CD4-positive, CD25-positive, alpha-beta regulatory T cell (primary cell): ENCODE measurements at regions not wholly inside any gene's neighbourhood (a gene's known extent, or its start where the extent isn't known, plus 50 kb on each side); places are given as distances from the start of the nearest gene placed in this dataset.
"Not testable (repeated sequence)": the region's sequence is repeated elsewhere in the genome, so short reads cannot be mapped to it uniquely, and the experiment has no call there.

Experiments used
- ATAC-seq, 2 donors: fragments of 150-1000 bp; cut with Tn5 transposase; one replicate each; pipeline ENCODE4 v1.10.0; 2021; ENCODE audit warnings: low read depth in 2 of 2, moderate number of reproducible peaks in 2 of 2, moderate library complexity in 1 of 2
- DNase-seq, 3 donors: peaks; one replicate each; pipeline versions ENCODE4 v3.0.0 to v3.0.0-alpha.2; 2012 to 2022; ENCODE audit warnings: mixed read lengths in 1 of 3
- H3K27ac ChIP-seq: one replicate; pipeline ENCODE4 v1.7.0; 2013; ENCODE audit warnings: mild to moderate bottlenecking, low read length; ENCODE audit not compliant: insufficient read depth, poor library complexity, severe bottlenecking
- H3K27me3 ChIP-seq: one replicate; pipeline ENCODE4 v1.7.0; 2013; ENCODE audit warnings: low read length; ENCODE audit not compliant: control insufficient read depth, insufficient read depth
- H3K36me3 ChIP-seq: one replicate; pipeline ENCODE4 v1.7.0; 2013; ENCODE audit warnings: mild to moderate bottlenecking, low read length, moderate library complexity; ENCODE audit not compliant: control insufficient read depth, insufficient read depth
- H3K4me1 ChIP-seq: 2 replicates; pipeline ENCODE4 v1.7.0; 2013; ENCODE audit warnings: mild to moderate bottlenecking, low read length; ENCODE audit not compliant: insufficient read depth, control insufficient read depth, poor library complexity, severe bottlenecking
- H3K4me3 ChIP-seq: one replicate; pipeline ENCODE4 v1.7.0; 2013; ENCODE audit warnings: low read depth, mild to moderate bottlenecking, low read length, moderate library complexity
- H3K9me3 ChIP-seq, 2 experiments: 1 replicate in 1 of 2; 2 replicates in 1 of 2; pipeline ENCODE4 v1.7.0; 2013; ENCODE audit warnings: low read length in 2 of 2, mild to moderate bottlenecking in 1 of 2, moderate library complexity in 1 of 2; ENCODE audit not compliant: control insufficient read depth in 2 of 2
- H3K27ac Mint-ChIP-seq, 3 donors: one replicate each; pipeline ENCODE4 v1.8.0; 2020 to 2022; ENCODE audit warnings: mild to moderate bottlenecking in 3 of 3, mixed read lengths in 3 of 3, moderate library complexity in 2 of 3
- H3K27me3 Mint-ChIP-seq: one replicate; pipeline ENCODE4 v1.8.0; 2022; ENCODE audit warnings: mild to moderate bottlenecking, mixed read lengths
- H3K36me3 Mint-ChIP-seq: one replicate; pipeline ENCODE4 v1.8.0; 2020; ENCODE audit warnings: mixed read lengths
- H3K4me1 Mint-ChIP-seq, 4 donors: one replicate each; pipeline ENCODE4 v1.8.0; 2020 to 2022; ENCODE audit warnings: mixed read lengths in 4 of 4, mild to moderate bottlenecking in 1 of 4
- H3K4me3 Mint-ChIP-seq, 4 donors: one replicate each; pipeline ENCODE4 v1.8.0; 2020 to 2022; ENCODE audit warnings: mild to moderate bottlenecking in 4 of 4, mixed read lengths in 4 of 4, moderate library complexity in 3 of 4
- H3K9me3 Mint-ChIP-seq, 7 donors: one replicate each; pipeline ENCODE4 v1.8.0; 2020 to 2022; ENCODE audit warnings: mixed read lengths in 7 of 7, mild to moderate bottlenecking in 3 of 7, moderate library complexity in 2 of 7

DNA sequence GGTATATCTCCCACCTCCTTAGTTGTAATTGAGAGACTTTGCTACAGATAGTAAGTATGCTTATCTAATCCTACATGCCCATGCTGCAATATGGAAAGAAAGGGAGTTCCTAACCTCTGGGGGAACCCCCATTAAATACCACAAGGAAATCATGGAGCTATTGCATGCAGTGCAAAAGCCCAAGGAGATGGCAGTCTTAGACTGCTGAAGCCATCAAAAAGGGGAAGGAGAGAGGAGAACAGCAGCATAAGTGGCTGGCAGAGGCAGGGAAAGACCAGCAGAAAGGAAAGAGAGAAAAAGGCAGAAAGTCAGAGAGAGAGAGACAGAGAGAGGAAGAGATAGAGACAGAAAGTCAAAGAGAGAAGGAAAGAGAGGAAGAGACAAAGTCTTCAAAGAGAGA lies 121.6 kb upstream of the SLC16A7 start:
- H3K27ac ChIP-seq, ATAC-seq, H3K36me3 ChIP-seq, H3K27me3 ChIP-seq, DNase-seq, H3K27me3 Mint-ChIP-seq, H3K36me3 Mint-ChIP-seq, H3K4me3 Mint-ChIP-seq, H3K4me1 Mint-ChIP-seq, H3K4me3 ChIP-seq, H3K9me3 ChIP-seq, H3K4me1 ChIP-seq: not testable (repeated sequence)
- Mint-ChIP-seq H3K27ac (peak overlapping the region in 1 of 3 donors; percentile 10), H3K9me3 (peaks cover 0 to 12% (median 5%) of the 10 kb centered on the region in 7 donors)

DNA sequence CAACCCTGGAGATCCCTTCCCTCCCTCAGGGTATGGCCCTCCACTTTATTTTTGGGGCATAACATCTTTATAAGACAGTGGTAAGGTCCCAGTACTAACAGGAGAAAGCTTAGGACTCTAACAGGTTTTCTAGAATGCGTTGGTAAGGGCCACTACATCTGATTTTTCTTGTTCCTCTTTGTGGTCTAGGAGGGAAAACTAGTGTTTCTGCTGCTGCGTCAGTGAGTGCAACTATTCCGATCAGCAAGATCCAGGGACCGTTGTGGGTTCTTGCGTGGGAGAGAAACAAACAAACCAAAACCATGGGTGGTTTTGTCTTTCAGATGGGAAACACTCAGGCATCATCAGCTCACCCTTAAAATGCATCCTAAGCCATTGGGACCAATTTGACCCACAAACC lies 123.6 kb upstream of the SLC16A7 start:
- DNase-seq (no peak), ATAC-seq (no peak)
- Histone ChIP-seq H3K4me3 (no peak overlapping the region), H3K4me1 (no peaks in the 10 kb centered on the region), H3K36me3 (no peaks in the 10 kb centered on the region), H3K27ac (no peak overlapping the region), H3K27me3 (no peaks in the 10 kb centered on the region), H3K9me3 (no peaks in the 10 kb centered on the region)
- Mint-ChIP-seq H3K27me3 (no peaks in the 10 kb centered on the region), H3K27ac (no peak overlapping the region), H3K4me1 (no peaks in the 10 kb centered on the region), H3K4me3 (no peak overlapping the region), H3K9me3 (peaks cover 0 to 12% (median 5%) of the 10 kb centered on the region in 7 donors), H3K36me3 (no peaks in the 10 kb centered on the region)

DNA sequence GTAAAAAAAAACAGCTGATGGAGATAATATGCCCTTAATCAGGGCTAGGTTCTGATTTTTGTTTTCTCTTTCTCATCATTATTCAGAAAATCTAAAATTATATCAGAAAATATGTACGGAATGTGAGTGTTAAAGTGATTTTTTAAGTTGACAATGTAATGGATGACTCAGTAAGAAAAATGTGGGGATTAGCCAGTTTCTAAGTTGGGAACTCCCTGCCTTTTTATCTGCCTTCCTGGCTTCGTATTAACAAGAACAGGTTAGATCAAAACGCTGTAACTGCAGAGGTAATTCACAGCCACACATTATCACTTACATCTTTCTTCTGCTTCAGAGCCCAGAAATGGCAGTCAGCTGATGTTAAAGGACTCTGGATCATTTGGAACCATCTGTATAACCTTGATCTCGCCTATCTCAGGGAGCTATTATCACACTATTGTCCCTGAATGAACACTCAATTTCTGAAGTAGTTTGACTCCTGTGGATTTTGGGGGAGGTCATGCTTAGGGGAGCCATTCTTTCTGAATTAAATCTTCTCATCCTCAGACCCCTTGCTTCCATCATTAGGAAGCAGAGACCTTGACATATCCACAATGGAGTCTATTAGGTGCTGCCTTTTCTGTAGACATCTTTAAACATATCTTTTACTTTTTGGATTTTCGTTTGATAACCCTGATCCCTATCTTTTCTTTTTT lies 135.7 kb upstream of the SLC16A7 start:
- H3K4me3 Mint-ChIP-seq: no peak overlapping the region
- Histone ChIP-seq H3K4me1 (no peaks in the 10 kb centered on the region), H3K27me3 (no peaks in the 10 kb centered on the region), H3K27ac (no peak overlapping the region), H3K36me3 (no peaks in the 10 kb centered on the region), H3K4me3 (no peak overlapping the region), H3K9me3 (no peaks in the 10 kb centered on the region)
- H3K9me3 Mint-ChIP-seq: peaks cover 0 to 2% (median 0%) of the 10 kb centered on the region in 7 donors
- no peaks in the 10 kb centered on the region for H3K27me3 Mint-ChIP-seq
- no peak for DNase-seq
- no peak for ATAC-seq
- no peaks in the 10 kb centered on the region for H3K36me3 Mint-ChIP-seq
- no peak overlapping the region for H3K27ac Mint-ChIP-seq
- H3K4me1 Mint-ChIP-seq: no peaks in the 10 kb centered on the region

DNA sequence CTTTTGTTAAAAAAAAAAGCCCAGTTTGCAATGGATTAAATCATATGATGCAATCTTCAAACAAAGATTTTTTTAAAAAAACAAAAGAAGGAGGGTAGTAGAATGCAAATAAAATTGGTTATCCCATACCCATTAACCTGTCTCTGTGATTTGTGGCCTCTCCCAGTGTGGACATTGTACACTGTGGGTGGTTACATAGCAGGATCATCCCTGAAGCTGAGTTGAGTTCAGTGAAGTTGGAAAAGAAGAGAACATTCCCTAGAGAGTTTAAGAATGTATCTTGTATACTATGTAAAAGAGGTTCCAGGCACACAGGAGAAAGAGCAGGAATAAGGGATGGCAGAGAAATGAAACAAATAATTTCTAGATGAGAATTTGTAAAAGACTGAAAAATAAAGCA lies 142.4 kb upstream of the SLC16A7 start:
- Mint-ChIP-seq H3K9me3 (peaks cover 0 to 4% (median 0%) of the 10 kb centered on the region in 7 donors), H3K4me1 (no peaks in the 10 kb centered on the region), H3K27me3 (no peaks in the 10 kb centered on the region), H3K27ac (no peak overlapping the region), H3K36me3 (peaks cover 3% of the 10 kb centered on the region), H3K4me3 (no peak overlapping the region)
- Histone ChIP-seq H3K4me1 (no peaks in the 10 kb centered on the region), H3K36me3 (no peaks in the 10 kb centered on the region), H3K4me3 (no peak overlapping the region), H3K27ac (no peak overlapping the region), H3K27me3 (peaks cover 4% of the 10 kb centered on the region), H3K9me3 (no peaks in the 10 kb centered on the region)
- ATAC-seq: no peak
- no peak for DNase-seq

DNA sequence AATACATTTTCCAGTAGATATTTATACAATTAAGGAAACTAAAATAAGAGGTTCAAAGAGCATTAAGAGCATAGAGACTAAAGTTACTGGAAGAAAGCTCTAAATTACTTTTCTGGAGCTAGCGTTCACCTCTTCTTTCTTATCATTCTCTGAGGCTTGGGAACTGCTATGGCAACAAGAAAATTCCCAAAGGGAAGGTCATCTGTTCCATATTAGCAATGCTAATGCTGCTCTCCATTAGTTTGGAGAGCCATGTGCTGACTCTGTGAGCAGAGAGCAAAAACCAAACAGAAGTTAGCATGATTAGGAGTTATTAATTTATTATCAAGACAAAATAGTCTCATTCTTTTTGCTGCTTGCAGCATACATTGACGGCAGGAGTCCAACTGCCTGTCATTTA lies 143.1 kb upstream of the SLC16A7 start:
- H3K4me1 Mint-ChIP-seq: no peaks in the 10 kb centered on the region
- no peaks in the 10 kb centered on the region for H3K4me1 ChIP-seq
- no peaks in the 10 kb centered on the region for H3K36me3 ChIP-seq
- no peak overlapping the region for H3K4me3 Mint-ChIP-seq
- H3K27ac Mint-ChIP-seq: no peak overlapping the region
- H3K9me3 Mint-ChIP-seq: peaks cover 0 to 4% (median 0%) of the 10 kb centered on the region in 7 donors
- no peaks in the 10 kb centered on the region for H3K9me3 ChIP-seq
- no peak for DNase-seq
- H3K27me3 ChIP-seq: peaks cover 4% of the 10 kb centered on the region
- no peak overlapping the region for H3K4me3 ChIP-seq
- peaks cover 3% of the 10 kb centered on the region for H3K36me3 Mint-ChIP-seq
- ATAC-seq: no peak
- no peaks in the 10 kb centered on the region for H3K27me3 Mint-ChIP-seq
- no peak overlapping the region for H3K27ac ChIP-seq

DNA sequence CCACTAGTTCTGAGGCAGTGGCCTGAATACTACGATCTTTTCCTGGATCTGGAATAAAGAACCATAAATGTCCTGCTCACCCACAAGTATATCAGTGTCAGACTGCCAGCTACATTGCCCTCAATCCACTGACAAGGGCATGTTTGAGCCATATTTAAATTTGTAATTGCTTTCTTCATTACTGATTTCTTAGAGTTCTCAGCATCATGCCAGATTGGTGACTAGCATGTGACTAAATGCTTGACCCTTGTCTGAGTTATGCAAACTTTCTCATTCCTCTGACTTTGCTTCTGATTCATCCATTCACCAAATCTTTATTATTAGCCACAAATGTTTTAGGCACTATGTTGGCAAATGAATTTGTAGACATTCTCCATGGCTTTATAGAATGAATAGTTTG lies 143.6 kb upstream of the SLC16A7 start:
- Mint-ChIP-seq H3K36me3 (peaks cover 3% of the 10 kb centered on the region), H3K4me3 (no peak overlapping the region), H3K27ac (no peak overlapping the region), H3K9me3 (peaks cover 0 to 4% (median 0%) of the 10 kb centered on the region in 7 donors), H3K4me1 (no peaks in the 10 kb centered on the region), H3K27me3 (no peaks in the 10 kb centered on the region)
- ATAC-seq (no peak), DNase-seq (no peak)
- Histone ChIP-seq H3K4me3 (no peak overlapping the region), H3K27ac (no peak overlapping the region), H3K27me3 (peaks cover 4% of the 10 kb centered on the region), H3K9me3 (no peaks in the 10 kb centered on the region), H3K36me3 (no peaks in the 10 kb centered on the region), H3K4me1 (no peaks in the 10 kb centered on the region)

DNA sequence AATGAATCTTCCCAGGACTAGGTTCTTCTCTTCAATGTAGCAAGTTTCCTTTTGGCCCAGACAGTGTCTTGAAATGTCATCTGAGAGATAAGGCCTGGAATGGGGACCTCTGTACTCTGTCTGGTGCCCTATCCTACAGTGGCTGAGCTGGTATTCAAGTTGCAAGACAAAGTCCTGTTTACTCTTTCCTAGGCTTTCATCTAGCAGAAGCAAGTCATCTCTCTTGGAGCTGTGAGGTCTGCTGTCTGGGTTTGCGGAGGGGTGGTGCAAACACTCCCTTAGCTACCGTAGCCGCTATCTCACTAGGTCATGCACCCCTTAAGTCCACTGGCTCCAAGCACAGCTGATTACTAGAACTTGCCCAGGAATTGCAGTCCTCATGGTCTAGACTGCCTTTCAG lies 149.7 kb upstream of the SLC16A7 start:
- Mint-ChIP-seq H3K27me3 (no peaks in the 10 kb centered on the region), H3K4me3 (no peak overlapping the region), H3K9me3 (peaks cover 0 to 15% (median 5%) of the 10 kb centered on the region in 7 donors), H3K36me3 (no peaks in the 10 kb centered on the region), H3K27ac (no peak overlapping the region), H3K4me1 (no peaks in the 10 kb centered on the region)
- ATAC-seq (no peak), DNase-seq (no peak)
- no peak overlapping the region for H3K4me3 ChIP-seq
- H3K27me3 ChIP-seq: peaks cover 4% of the 10 kb centered on the region
- H3K27ac ChIP-seq: no peak overlapping the region
- no peaks in the 10 kb centered on the region for H3K4me1 ChIP-seq
- no peaks in the 10 kb centered on the region for H3K36me3 ChIP-seq
- peaks cover 0 to 4% of the 10 kb centered on the region in 2 experiments for H3K9me3 ChIP-seq

DNA sequence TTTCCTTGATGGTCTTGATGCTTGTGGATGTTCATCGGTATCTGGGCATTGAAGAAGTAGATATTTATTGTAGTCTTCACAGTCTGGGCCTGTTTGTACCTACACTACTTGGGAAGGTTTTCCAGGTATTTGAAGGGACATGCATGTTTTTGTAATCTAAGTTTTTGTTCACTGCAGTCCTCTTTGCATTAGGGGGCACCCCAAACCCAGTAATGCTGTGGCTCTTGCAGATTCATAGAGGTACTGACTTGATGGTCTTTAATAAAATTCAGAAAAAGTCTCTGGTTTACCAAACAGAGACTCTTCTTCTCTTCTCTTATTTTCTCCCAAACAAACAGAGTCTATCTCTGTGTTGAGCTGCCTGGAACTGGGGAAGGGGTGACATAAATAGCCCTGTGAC lies 150.9 kb upstream of the SLC16A7 start:
- Histone ChIP-seq H3K27ac (no peak overlapping the region), H3K27me3 (no peaks in the 10 kb centered on the region), H3K9me3 (peaks cover 3 to 8% of the 10 kb centered on the region in 2 experiments), H3K4me3 (no peak overlapping the region), H3K4me1 (no peaks in the 10 kb centered on the region), H3K36me3 (no peaks in the 10 kb centered on the region)
- no peak overlapping the region for H3K4me3 Mint-ChIP-seq
- no peaks in the 10 kb centered on the region for H3K4me1 Mint-ChIP-seq
- peak in 2 of 3 donors; percentile 8 to 20 for DNase-seq
- no peak overlapping the region for H3K27ac Mint-ChIP-seq
- no peak for ATAC-seq
- H3K27me3 Mint-ChIP-seq: no peaks in the 10 kb centered on the region
- H3K36me3 Mint-ChIP-seq: no peaks in the 10 kb centered on the region
- peaks cover 0 to 21% (median 10%) of the 10 kb centered on the region in 7 donors for H3K9me3 Mint-ChIP-seq
